K562 (cell line): ENCODE measurements at regions not wholly inside any gene's neighbourhood (a gene's known extent, or its start where the extent isn't known, plus 50 kb on each side); places are given as distances from the start of the nearest gene placed in this dataset.

Source experiments
- ATAC-seq: fragments of 200-7000 bp; cut with Tn5 transposase; 3 replicates; pipeline ENCODE4 v1.9.1; 2020; ENCODE audit warnings: moderate library complexity
- BruUV-seq: library from RNA; stranded (reverse); fragments of 400-500 nt; replicated peaks from 2 replicates; lab custom pipeline; 2021; lab: Mats Ljungman, UMichigan
- CTCF ChIA-PET: fragments of 300-600 bp; formaldehyde crosslinking; extraction: SDS; loops from one replicate; lab custom pipeline; 2021; ENCODE audit warnings: low intra/inter-chr PET ratio; lab: Yijun Ruan, JAX
- POLR2A ChIA-PET: fragments of 300-600, 350-650 bp; sonication (Branson Sonifier 250); formaldehyde crosslinking; extraction: SDS; loops from one replicate; lab custom pipeline; 2021; ENCODE audit warnings: antibody characterized with exemption, inconsistent platforms; lab: Yijun Ruan, JAX
- DNase-seq, 4 experiments: peaks; one replicate each; pipeline versions ENCODE4 v3.0.0 to v3.0.0-alpha.2; 2011 to 2018; ENCODE audit warnings: low spot score in 3 of 4, mixed read lengths in 3 of 4; ENCODE audit errors: extremely low read depth in 1 of 4
- FAIRE-seq: peaks from 2 replicates; lab custom pipeline; 2011; peaks lifted over from hg19 to GRCh38; lab: Jason Lieb, UNC
- H2AFZ ChIP-seq: 2 replicates; pipeline ENCODE4 v1.6.0; 2011; ENCODE audit warnings: low read depth, low read length, control low read depth, inconsistent platforms
- H3K27ac ChIP-seq: fragments of 200-600 bp; 3 replicates; pipeline ENCODE4 v1.8.0; 2011; ENCODE audit warnings: low read depth, mild to moderate bottlenecking, control low read depth, inconsistent platforms, low read length, moderate library complexity, mixed read lengths; ENCODE audit errors: extremely low read depth
- H3K27me3 ChIP-seq, 2 experiments: fragments of 300-600 bp in 1 of 2; 2 replicates in 1 of 2; 3 replicates in 1 of 2; pipeline versions ENCODE4 v1.6.0 to v1.8.0; 2011; ENCODE audit warnings: inconsistent platforms in 2 of 2, low read length in 2 of 2, mild to moderate bottlenecking in 1 of 2, mixed read lengths in 1 of 2, moderate library complexity in 1 of 2; ENCODE audit not compliant: control insufficient read depth in 2 of 2, insufficient read depth in 2 of 2
- H3K36me3 ChIP-seq: fragments of 300-600 bp; 3 replicates; pipeline ENCODE4 v1.8.0; 2011; ENCODE audit warnings: mild to moderate bottlenecking, low read length, inconsistent platforms; ENCODE audit not compliant: control insufficient read depth, insufficient read depth
- H3K4me1 ChIP-seq, 2 experiments: fragments of 200-600 bp in 1 of 2; replicated peaks in 1 of 2; 2 replicates in 1 of 2; 3 replicates in 1 of 2; pipeline versions ENCODE4 v1.5.1 to v1.8.0; 2011; ENCODE audit warnings: inconsistent platforms in 2 of 2, low read length in 2 of 2, mild to moderate bottlenecking in 1 of 2, mixed read lengths in 1 of 2, moderate library complexity in 1 of 2; ENCODE audit not compliant: control insufficient read depth in 2 of 2, insufficient read depth in 2 of 2
- H3K4me2 ChIP-seq: 2 replicates; pipeline ENCODE4 v1.6.1; 2011; ENCODE audit warnings: low read length, control low read depth, inconsistent platforms, mixed read lengths; ENCODE audit not compliant: insufficient read depth
- H3K4me3 ChIP-seq: fragments of 200-600 bp; sonication (generic), shearing (Covaris generic); 2 replicates; pipeline ENCODE4 v1.5.1; 2016; ENCODE audit warnings: control low read depth, inconsistent platforms
- H3K79me2 ChIP-seq: fragments of 200-600 bp; 3 replicates; pipeline ENCODE4 v1.8.0; 2011; ENCODE audit warnings: low read length, inconsistent platforms; ENCODE audit not compliant: control insufficient read depth, insufficient read depth
- H3K9ac ChIP-seq, 2 experiments: 2 replicates each; pipeline versions ENCODE4 v1.6.0 to v1.6.1; 2011; ENCODE audit warnings: low read depth in 2 of 2, low read length in 2 of 2, control low read depth in 1 of 2, inconsistent platforms in 1 of 2, mild to moderate bottlenecking in 1 of 2, mixed read lengths in 1 of 2; ENCODE audit not compliant: insufficient read depth in 1 of 2
- H3K9me1 ChIP-seq: one replicate; pipeline ENCODE4 v1.6.0; 2011; ENCODE audit warnings: inconsistent platforms, mild to moderate bottlenecking, low read length, moderate library complexity; ENCODE audit not compliant: control insufficient read depth, insufficient read depth
- H3K9me3 ChIP-seq: replicated peaks from 2 replicates; pipeline ENCODE4 v1.5.1; 2011; ENCODE audit warnings: low read depth, low read length, inconsistent platforms; ENCODE audit not compliant: control insufficient read depth, insufficient read depth
- H4K20me1 ChIP-seq: replicated peaks from 2 replicates; pipeline ENCODE4 v1.6.1; 2011; ENCODE audit warnings: low read length, inconsistent platforms, mixed read lengths; ENCODE audit not compliant: control insufficient read depth, insufficient read depth
- ARNT ChIP-seq, 2 experiments: fragments of 450-650 bp; IDR thresholded peaks; 2 replicates each; pipeline ENCODE4 v1.6.1; 2016; ENCODE audit warnings: mild to moderate bottlenecking in 1 of 2
- CHD2 ChIP-seq: IDR thresholded peaks from 2 replicates; pipeline ENCODE4 v1.6.1; 2011; ENCODE audit warnings: low read depth, low read length
- JUND ChIP-seq, 2 experiments: IDR thresholded peaks; 2 replicates in 1 of 2; 3 replicates in 1 of 2; pipeline ENCODE4 v1.6.1; 2011; ENCODE audit warnings: borderline replicate concordance in 2 of 2, low read depth in 2 of 2, low read length in 2 of 2, improper control_type of control experiment in 1 of 2, missing biosample characterization in 1 of 2, missing genetic modification characterization in 1 of 2, missing genetic modification reagents in 1 of 2
- PTRF ChIP-seq: fragments of 450-650 bp; IDR thresholded peaks from 2 replicates; pipeline ENCODE4 v1.6.1; 2016; ENCODE audit warnings: mild to moderate bottlenecking, missing genetic modification characterization, missing compliant biosample characterization
- SMARCC2 ChIP-seq: fragments of 450-650 bp; IDR thresholded peaks from 2 replicates; pipeline ENCODE4 v1.6.1; 2017; ENCODE audit warnings: antibody characterized with exemption, moderate library complexity, mild to moderate bottlenecking, low read depth
- XRCC4 ChIP-seq: IDR thresholded peaks from one replicate; pipeline ENCODE4 v1.6.1; 2011; ENCODE audit not compliant: insufficient read depth, insufficient read length; ENCODE audit errors: extremely low read depth
- ZNF408 ChIP-seq: fragments of 250-450 bp; sonication (Bioruptor Pico); IDR thresholded peaks from 2 replicates; pipeline ENCODE4 v1.4.0; 2020; ENCODE audit warnings: low read depth, mild to moderate bottlenecking, moderate library complexity
- ZNF436 ChIP-seq: fragments of 250-450, 450-650 bp; sonication (Bioruptor Pico); formaldehyde crosslinking; IDR thresholded peaks from 2 replicates; pipeline ENCODE4 v1.7.0; 2020; ENCODE audit warnings: mild to moderate bottlenecking
- ZNF507 ChIP-seq: conservative IDR thresholded peaks from 2 replicates; pipeline ENCODE4 v1.6.1; 2017; ENCODE audit warnings: missing genetic modification characterization, missing compliant biosample characterization
- WGBS: fragments of 100-300 bp; shearing (Covaris generic); methylation state at CpG from one replicate; pipeline ENCODE4 v1.1.6; 2016; ENCODE audit warnings: low coverage, mixed read lengths; ENCODE audit not compliant: insufficient coverage; ENCODE audit errors: missing lambda C conversion rate; 5-methylcytosine and 5-hydroxymethylcytosine counted together
- in situ Hi-C: fragments of 300-500 bp; cut with MboI; formaldehyde crosslinking; loops from 4 replicates; pipeline ENCODE4 v1.15.0; 2018; ENCODE audit warnings: inconsistent platforms, mixed read lengths
- intact Hi-C: fragments of 100-400 bp; cut with micrococcal nuclease; formaldehyde crosslinking; loops from 2 replicates; pipeline ENCODE4 v1.14.2; 2022
- TF ChIP-seq, protein P1 (sequence below), 2 experiments: fragments of 450-650 bp; IDR thresholded peaks; 2 replicates each; pipeline ENCODE4 v1.6.1; 2016; ENCODE audit warnings: mild to moderate bottlenecking in 2 of 2, borderline replicate concordance in 1 of 2, low read depth in 1 of 2, moderate library complexity in 1 of 2
- TF ChIP-seq, protein P2 (sequence below): fragments of 200-800 bp; sonication (Bioruptor generic); IDR thresholded peaks from 2 replicates; pipeline ENCODE4 v1.6.1; 2017; ENCODE audit warnings: missing genetic modification characterization, missing compliant biosample characterization
- TF ChIP-seq, protein P3 (sequence below): fragments of 450-650 bp; IDR thresholded peaks from 2 replicates; pipeline ENCODE4 v1.6.1; 2016; ENCODE audit warnings: low read depth, mild to moderate bottlenecking, moderate library complexity

DNA sequence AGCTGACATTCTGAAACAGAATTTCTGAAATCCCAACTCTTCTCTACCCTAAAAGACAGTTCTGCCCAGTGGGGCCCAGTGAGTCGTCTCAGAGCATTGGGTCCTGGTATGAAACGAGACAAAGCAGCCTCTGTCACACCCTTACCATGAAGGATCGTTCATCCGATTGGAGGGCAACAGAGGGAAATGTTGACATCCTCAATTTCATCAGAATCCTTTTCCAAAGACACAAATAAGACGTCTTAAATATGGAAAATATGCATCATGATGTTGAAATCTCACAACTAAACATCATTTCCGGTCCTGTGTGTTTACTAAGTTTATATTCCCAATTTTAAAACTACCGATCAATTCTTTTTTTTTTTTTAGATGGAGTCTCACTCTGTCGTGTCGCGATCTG is 112.1 kb upstream of the SLC45A1 start:
- FAIRE-seq: no peak
- TF ChIP-seq, protein P1, sequence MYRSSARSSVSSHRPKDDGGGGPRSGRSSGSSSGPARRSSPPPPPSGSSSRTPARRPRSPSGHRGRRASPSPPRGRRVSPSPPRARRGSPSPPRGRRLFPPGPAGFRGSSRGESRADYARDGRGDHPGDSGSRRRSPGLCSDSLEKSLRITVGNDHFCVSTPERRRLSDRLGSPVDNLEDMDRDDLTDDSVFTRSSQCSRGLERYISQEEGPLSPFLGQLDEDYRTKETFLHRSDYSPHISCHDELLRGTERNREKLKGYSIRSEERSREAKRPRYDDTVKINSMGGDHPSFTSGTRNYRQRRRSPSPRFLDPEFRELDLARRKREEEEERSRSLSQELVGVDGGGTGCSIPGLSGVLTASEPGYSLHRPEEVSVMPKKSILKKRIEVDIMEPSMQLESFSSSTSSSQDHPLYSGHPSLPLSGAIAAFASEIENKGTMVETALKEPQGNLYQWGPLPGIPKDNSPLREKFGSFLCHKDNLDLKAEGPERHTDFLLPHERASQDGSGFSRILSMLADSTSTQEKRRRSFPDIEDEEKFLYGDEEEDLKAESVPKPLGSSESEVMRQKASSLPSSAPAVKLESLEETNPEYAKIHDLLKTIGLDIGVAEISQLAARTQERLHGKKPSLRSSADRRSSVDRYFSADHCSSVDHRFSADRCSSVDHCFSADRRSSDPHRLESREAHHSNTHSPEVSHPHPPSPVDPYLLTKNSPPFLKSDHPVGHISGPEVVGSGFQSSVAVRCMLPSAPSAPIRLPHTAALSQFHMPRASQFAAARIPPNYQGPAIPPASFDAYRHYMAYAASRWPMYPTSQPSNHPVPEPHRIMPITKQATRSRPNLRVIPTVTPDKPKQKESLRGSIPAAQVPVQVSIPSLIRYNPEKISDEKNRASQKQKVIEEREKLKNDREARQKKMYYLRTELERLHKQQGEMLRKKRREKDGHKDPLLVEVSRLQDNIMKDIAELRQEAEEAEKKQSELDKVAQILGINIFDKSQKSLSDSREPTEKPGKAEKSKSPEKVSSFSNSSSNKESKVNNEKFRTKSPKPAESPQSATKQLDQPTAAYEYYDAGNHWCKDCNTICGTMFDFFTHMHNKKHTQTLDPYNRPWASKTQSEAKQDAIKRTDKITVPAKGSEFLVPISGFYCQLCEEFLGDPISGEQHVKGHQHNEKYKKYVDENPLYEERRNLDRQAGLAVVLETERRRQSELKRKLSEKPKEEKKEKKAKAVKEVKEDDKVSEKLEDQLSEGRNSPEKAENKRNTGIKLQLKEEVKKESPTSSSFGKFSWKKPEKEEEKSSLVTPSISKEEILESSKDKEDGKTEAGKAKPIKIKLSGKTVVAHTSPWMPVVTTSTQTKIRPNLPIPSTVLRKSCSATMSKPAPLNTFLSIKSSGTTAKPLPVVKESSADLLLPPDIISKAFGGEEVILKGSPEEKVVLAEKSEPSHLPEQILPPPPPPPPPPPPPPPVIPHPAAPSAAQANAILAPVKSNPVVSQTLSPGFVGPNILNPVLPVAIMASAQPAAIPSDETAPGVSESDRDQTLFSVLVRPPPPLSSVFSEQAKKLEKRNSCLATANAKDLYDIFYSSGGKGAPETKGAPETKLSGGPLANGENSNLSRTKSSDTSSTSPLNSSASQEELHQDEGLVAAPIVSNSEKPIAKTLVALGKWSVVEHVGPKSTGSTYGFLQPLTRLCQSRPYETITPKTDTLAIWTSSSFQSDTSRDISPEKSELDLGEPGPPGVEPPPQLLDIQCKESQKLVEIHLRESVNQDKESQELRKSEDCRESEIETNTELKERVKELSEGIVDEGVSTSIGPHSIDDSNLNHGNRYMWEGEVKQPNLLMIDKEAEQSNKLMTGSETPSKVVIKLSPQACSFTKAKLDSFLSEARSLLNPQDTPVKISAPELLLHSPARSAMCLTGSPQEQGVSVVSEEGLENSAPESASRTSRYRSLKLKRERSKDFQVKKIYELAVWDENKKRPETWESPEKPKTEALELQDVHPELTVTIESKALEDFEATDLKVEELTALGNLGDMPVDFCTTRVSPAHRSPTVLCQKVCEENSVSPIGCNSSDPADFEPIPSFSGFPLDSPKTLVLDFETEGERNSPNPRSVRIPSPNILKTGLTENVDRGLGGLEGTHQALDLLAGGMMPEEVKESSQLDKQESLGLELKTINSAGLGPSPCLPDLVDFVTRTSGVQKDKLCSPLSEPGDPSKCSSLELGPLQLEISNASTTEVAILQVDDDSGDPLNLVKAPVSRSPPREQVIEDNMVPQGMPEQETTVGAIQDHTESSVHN (IDR thresholded peaks at IDR 0.05; ENCODE audit: borderline replicate concordance in 1 of 2, low read depth in 1 of 2): no peak
- TF ChIP-seq CHD2: no peak
- TF ChIP-seq XRCC4: no peak
- TF ChIP-seq, protein P2, sequence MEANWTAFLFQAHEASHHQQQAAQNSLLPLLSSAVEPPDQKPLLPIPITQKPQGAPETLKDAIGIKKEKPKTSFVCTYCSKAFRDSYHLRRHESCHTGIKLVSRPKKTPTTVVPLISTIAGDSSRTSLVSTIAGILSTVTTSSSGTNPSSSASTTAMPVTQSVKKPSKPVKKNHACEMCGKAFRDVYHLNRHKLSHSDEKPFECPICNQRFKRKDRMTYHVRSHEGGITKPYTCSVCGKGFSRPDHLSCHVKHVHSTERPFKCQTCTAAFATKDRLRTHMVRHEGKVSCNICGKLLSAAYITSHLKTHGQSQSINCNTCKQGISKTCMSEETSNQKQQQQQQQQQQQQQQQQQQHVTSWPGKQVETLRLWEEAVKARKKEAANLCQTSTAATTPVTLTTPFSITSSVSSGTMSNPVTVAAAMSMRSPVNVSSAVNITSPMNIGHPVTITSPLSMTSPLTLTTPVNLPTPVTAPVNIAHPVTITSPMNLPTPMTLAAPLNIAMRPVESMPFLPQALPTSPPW (CRISPR knock-in tag): no peak
- no peak for TF ChIP-seq JUND (IDR thresholded peaks at IDR 0.05; ENCODE audit: borderline replicate concordance, low read depth, low read length)
- TF ChIP-seq JUND (tag; IDR thresholded peaks at IDR 0.05; ENCODE audit: borderline replicate concordance, low read depth, low read length): no peak
- TF ChIP-seq ZNF436 (CRISPR knock-in tag): no peak
- TF ChIP-seq, protein P3, sequence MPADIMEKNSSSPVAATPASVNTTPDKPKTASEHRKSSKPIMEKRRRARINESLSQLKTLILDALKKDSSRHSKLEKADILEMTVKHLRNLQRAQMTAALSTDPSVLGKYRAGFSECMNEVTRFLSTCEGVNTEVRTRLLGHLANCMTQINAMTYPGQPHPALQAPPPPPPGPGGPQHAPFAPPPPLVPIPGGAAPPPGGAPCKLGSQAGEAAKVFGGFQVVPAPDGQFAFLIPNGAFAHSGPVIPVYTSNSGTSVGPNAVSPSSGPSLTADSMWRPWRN: no peak
- TF ChIP-seq ZNF507 (tag): no peak
- no peak for TF ChIP-seq ARNT (IDR thresholded peaks at IDR 0.05)
- TF ChIP-seq ZNF408 (CRISPR knock-in tag): no peak
- TF ChIP-seq PTRF (tag): no peak
- no peak for TF ChIP-seq SMARCC2

More for the DNA sequence above, 112.1 kb upstream of the SLC45A1 start:
- H3K79me2 ChIP-seq: no peaks in the 10 kb centered on the region
- ATAC-seq (no peak), DNase-seq (no peak)
- in situ Hi-C loops (no loop called here), intact Hi-C loops (no loop called here)
- no peak overlapping the region for H3K4me3 ChIP-seq
- POLR2A ChIA-PET: no interaction called here
- CTCF ChIA-PET: no interaction called here
- H3K4me2 ChIP-seq: no peak overlapping the region
- H3K9me1 ChIP-seq: no peaks in the 10 kb centered on the region
- H2AFZ ChIP-seq: no peak overlapping the region
- no peak overlapping the region for H3K27ac ChIP-seq
- BruUV-seq: no TSS peak
- 61% methylated on average over 10 of the region's 10 CpGs for WGBS
- H3K36me3 ChIP-seq: no peaks in the 10 kb centered on the region
- H3K9me3 ChIP-seq: no peaks in the 10 kb centered on the region
- no peak overlapping the region for H3K9ac ChIP-seq
- H3K4me1 ChIP-seq: peaks cover 5 to 14% of the 10 kb centered on the region in 2 experiments; a peak in 3 of 5 replicates
- no peaks in the 10 kb centered on the region for H4K20me1 ChIP-seq
- H3K27me3 ChIP-seq: peaks cover 6 to 40% of the 10 kb centered on the region in 2 experiments; a peak in 3 of 5 replicates
